ENCODE measurements at regions not wholly inside any gene's neighbourhood (a gene's known extent, or its start where the extent isn't known, plus 50 kb on each side); places are given as distances from the start of the nearest gene placed in this dataset.
"Not testable (repeated sequence)": the region's sequence is repeated elsewhere in the genome, so short reads cannot be mapped to it uniquely, and the experiment has no call there.

DNA sequence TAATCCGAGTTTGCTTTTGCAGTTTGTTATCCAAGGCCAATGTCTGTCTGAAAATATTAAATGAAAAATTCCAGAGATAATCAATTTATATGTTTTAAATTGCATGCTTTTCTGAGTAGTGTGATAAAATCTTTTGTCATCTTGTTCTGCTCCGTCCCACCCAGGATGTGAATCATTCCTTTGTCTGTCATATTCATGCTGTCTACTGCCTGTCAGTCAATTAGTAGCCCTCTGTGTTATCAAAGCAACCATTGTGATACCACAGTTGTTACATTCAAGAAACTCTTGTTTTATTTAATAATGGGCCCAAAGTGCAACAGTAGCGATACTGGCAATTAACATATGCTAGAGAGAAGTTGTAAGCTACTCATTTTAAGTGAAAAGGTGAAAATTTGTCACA, 819.3 kb downstream of the BRINP3 start:
- DNase-seq (no peak), ATAC-seq (no peak)

DNA sequence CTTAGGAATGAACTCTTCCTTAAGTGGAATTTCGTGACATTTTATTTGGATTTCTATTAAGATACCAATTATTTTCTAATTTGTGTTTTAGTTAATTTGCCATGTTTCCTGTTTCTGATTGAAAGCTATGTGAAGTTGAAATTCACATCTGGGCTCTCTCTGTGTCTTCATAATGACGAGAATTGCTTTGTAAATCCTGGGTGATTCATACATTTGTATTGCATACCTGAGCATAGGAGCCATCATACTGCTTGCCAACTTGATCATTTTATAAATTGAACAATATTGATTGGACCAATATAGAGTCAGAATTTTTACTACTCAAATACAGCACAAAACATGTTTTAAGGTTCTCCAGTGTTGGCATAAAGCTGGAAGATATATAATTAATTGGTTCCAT, 817.9 kb downstream of the BRINP3 start:
- ATAC-seq = no peak

DNA sequence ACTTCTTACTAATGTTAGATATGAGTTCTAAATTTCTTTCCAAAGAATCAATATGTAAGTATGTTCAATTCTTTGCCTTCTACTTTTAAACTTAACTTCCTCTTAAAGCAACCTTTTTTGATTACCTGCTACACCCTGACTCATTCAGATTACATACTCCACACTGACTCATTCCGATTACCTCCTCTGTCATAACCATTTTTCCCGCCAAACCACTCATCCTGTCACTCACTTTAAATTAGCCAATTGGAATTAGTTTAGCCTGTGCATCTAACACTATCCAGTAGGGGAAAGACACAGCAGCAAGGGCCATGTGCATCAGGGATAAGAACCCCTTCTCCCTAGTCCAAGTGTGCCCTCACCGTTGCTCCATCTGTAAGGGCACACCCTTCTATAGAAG, 815.5 kb downstream of the BRINP3 start:
- ATAC-seq = no peak

More for the DNA sequence above, 817.9 kb downstream of the BRINP3 start:
- no peak for DNase-seq

DNA sequence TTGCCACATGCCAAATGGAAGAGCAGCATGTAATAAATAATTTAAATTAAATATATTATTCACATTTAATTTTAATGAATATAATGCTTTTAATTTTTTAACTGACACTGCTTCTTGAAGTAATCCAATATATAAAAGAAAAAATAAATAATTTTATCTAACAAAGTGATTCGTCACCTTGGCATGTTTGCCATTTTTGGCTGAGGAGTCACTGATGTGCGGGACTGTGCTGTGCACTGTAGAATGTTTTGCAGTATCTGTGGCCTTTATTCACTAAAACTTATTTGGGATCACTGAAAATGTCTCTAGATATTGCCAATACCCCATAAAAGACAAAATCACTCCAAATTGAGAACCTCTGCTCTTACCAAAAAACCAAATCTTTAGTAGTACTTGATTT, 807.8 kb downstream of the BRINP3 start:
- no peak for DNase-seq
- ATAC-seq = no peak

More for the DNA sequence above, 815.5 kb downstream of the BRINP3 start:
- no peak for DNase-seq

DNA sequence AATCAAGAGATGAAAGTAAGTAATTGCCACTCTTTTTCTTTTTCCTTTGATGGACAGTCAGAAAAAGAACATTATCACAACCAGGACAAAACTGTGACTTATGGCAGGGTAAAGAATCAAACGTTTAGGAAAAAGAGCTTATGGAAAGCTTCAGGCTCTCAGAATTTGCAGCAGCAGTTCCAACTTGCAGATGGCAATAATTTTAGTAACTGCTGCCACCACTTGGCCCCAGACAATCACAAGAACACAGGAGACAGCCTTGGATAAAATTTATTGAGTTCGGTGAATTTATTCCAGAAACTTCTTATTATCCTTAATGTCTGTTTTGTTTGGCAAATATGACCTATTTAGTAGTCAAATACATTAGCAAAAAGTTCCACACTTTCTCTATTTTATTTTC, 804.4 kb downstream of the BRINP3 start:
- DNase-seq = no peak

DNA sequence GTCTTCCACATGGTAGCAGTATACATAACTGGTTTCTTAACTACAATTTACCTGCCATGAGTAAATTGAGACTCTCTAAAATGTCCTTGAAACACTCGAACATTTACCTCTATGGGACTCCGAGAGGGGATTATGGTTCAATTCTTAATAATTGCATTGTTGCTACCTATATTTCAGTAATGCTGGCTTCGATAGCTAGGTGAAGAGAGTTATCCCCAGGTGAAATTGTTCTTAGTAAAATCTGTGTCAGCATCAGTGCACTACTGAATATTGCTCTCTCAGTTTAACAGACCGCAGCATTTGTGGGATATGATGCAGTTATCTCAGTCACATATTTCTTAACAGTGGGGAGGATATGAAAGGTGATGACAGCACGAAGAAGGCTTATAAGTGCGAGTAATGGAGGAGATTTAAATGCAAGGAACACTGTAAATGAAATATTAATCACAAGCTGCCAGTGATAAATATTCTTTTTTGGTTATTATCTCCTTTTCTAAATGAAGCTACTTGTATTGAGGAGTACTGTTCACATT, 801.9 kb downstream of the BRINP3 start:
- ATAC-seq = no peak
- no peak for DNase-seq

More for the DNA sequence above, 804.4 kb downstream of the BRINP3 start:
- no peak for ATAC-seq

DNA sequence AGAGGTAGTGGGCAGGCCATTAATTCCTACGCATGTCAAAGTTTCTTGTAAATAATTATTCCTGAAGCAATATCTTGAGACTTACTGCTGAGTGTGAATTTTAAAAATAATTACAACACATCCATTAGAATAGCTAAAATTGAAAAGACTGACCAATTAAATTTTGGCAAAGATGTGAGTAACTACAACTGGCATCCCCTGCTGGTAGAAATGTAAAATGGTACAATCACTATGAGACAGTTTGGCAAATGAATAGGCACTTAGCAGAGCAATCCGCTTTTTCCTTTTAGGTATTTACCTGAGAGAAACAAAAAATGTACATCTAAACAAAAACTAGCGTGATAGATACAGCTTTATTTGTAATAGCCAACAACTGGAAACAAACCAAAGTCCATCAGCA, 798.9 kb downstream of the BRINP3 start:
- DNase-seq = no peak
- ATAC-seq = no peak

DNA sequence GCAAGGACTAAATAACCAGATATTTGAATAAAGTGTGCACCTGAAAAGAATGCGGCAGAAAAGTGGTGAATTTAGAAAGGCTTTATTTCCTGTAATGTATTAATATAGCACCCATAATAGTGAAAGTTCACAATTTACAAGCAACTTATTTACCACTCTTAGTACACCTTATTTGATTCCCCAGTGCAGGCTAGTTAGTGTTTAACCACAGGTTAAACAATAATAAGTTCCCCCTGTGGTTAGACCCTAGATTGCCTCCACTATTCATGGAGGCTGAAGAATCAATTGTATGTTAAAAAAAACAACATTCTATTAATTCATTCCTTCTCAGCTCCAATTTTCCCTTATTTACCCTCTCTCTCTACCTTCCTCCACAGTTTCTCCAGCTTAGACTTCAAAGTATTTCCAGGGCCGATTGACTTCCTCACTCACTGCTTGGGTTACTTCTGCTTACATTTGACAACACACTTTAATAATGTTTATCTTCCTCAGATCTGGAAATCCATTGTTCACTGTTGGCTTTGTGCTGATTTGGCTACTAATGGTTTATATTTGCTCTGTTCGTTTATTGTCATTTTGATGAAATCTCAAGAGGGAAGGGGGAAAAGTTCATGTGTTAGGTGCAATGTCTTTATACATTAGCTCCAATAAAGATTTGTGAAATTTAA, 796.3 kb downstream of the BRINP3 start:
- no peak for ATAC-seq
- no peak for DNase-seq

DNA sequence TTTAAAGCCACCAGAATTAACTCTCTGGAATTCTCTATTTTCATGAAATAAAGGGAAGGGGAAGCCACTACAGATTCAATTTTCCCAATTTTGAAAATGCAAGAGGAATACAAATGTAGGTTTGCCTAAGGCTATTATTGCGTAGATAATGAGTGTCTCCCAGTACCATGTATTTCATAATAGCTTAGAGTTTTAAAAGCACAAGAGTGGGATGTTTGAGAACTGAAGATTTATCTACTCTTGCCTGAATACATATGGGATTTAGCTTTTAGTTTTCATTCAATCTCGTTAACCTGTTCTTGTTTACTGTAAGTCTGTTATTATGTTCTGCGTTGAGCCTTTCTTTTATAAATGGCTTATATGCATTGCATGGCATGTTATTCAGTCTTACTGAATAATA, 795.1 kb downstream of the BRINP3 start:
- no peak for ATAC-seq
- DNase-seq = no peak

DNA sequence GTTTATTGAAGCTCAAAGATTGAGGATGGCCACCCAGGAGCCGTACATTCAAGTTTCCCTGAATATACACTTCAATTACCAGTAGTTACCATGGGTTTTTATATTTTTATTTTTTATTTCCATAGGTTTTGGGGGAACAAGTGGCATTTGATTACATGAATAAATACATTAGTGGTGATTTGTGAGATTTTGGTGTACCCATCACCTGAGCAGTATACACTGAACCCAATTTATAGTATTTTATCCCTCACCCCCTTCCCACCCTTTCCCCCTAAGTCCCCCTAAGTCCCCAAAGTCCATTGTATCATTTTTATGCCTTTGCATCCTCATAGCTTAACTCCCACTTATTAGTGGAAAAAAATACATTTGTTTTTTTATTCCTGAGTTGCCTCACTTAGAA, 791.4 kb downstream of the BRINP3 start:
- ATAC-seq = no peak

DNA sequence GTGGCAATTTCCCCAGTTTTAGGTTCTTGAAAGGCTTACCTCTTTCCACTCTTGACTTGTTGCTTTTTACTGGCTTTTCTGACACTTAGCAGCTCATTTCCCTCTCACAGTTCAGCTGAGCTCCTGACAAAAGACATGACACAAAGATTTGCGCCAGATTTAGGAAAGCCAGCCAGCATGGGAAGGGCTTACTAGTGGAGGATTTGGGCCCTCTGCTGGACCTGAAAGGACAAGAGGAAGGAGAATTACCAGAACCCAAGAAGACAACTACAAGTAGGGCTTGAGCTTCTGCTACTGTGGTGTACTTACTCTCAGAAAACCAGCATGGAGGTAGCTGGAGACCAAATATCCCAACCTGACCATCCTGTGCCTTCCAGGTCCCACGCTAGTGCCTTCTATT, 784.5 kb downstream of the BRINP3 start:
- ATAC-seq (no peak), DNase-seq (no peak)

More for the DNA sequence above, 791.4 kb downstream of the BRINP3 start:
- no peak for DNase-seq

DNA sequence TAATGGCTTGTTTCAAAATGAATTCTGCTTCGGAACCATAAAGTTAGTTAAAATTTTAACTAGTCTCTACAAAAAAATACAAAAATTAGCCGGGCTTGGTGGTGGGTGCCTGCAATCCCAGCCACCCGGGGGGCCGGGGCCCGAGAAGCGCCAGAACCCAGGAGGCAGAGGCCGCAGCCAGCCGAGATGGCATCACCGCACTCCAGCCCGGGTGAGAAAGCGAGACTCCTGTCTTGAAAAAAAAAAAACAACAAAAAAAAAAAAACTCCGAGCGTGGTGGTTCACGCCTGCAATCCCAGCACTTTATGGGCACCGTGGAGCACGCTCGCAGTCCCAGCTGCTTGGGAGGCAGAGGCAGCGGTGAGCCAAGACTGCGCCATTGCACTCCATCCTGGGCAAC, 781.4 kb downstream of the BRINP3 start:
- no peak for DNase-seq
- no peak for ATAC-seq

DNA sequence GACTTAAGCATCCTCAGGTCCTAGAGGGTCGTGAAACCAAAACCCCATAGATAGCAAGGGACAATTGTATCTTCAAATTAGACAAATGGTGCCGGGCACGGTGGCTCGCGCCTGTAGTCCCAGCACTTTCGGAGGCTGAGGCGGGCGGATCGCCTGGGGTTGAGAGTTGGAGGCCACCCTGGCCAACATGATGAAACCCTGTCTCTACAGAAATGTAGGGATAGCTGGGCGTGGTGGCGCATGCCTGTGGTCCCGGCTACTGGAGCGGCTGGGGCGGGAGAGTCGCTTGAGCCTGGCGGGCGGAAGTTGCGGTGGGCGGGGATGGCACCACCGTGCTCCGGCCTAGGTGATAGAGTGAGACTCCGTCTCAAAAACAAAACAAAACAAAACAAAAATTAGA, 780.6 kb downstream of the BRINP3 start:
- DNase-seq (no peak), ATAC-seq (no peak)

DNA sequence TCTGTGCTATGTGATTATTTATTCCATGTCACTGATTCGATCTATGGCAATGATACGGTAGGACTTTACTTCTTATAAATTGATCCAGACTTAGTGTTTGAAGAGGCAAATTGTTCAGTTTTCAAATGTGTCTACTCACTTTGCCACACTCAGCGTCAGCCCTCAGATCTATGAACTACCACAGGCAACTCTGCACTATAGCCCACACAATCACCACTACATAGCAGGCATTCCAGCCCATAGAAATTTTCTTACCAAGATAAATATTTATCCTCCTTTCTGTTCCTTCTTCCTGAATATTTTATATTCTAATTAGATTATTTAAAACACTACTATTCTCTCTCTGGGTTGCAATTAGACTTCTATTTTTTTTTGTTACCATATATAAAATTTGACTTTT, 776.1 kb downstream of the BRINP3 start:
- DNase-seq (no peak), ATAC-seq (no peak)

DNA sequence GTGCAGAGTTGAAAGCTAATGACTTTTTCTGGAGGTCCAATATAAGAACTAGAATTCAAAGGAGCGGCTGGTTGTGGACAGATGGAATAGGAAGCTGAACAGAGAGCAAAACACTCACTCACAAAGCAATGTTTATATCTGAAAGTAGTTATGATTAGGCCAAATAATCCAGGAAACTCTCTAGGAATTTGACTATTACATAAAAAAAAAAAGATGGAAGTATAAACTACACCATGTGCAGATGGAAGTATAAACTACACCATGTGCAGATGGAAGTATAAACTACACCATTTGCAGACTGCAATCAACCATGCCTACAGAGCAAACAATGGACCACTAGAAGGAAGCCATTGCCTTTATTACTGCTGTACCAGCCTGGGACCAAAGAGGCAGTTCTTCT, 771.1 kb downstream of the BRINP3 start:
- no peak for ATAC-seq
- no peak for DNase-seq

DNA sequence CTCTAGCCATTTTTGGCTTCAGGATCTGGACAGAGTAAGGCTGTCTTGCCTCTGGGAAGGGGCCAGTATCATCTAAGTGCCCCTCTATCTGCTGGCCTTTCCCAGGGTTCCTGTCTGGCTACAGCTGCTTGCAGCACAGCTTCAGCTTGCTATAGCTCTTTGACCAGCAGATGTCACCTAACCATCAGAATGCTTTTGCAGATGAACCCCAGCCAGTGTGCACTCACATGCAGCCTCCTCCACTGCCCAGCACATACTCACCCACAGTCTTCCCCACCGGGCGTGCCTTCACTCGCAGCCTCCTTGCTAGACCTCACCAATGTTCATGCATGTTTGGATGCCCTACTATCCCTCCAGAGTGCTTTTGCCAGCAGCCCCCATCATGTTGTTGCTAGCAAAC, 769.0 kb downstream of the BRINP3 start:
- ATAC-seq (no peak), DNase-seq (no peak)

DNA sequence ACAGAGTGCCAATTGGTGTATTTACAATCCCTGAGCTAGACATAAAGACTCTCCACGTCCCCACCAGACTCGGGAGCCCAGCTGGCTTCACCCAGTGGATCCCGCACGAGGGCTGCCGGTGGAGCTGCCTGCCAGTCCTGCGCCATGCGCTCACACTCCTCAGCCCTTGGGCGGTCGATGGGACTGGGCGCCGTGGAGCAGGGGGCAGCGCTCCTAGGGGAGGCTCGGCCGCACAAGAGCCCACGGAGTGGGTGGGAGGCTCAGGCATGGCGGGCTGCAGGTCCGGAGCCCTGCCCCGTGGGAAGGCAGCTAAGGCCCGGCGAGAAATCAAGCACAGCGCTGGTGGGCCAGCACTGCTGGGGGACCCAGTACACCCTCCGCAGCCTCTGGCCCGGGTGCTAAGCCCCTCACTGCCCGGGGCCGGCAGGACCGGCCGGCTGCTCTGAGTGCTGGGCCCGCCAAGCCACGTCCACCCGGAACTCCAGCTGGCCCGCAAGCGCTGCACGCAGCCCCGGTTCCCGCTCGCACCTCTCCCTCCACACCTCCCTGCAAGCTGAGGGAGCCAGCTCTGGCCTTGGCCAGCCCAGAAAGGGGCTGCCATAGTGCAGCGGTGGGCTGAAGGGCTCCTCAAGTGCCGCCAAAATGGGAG, 759.4 kb downstream of the BRINP3 start:
- not testable (repeated sequence) for DNase-seq, ATAC-seq

DNA sequence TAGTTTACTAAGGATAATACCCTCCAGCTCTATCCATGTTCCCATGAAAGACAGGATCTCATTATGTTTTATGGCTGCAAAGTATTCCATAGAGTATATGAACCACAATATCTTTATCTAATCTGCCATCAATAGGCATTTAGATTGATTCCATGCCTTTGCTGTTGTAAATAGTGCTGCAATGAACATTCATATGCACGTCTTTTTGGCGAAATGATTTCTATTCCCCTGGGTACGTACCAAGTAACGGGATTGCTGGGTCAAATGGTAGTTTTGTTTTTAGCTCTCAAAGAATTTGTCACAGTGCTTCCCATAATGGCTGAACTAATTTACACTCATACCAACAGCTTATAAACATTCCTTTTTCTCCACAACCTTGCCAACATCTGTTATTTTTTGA, 750.9 kb downstream of the BRINP3 start:
- ATAC-seq = no peak
- DNase-seq = no peak

DNA sequence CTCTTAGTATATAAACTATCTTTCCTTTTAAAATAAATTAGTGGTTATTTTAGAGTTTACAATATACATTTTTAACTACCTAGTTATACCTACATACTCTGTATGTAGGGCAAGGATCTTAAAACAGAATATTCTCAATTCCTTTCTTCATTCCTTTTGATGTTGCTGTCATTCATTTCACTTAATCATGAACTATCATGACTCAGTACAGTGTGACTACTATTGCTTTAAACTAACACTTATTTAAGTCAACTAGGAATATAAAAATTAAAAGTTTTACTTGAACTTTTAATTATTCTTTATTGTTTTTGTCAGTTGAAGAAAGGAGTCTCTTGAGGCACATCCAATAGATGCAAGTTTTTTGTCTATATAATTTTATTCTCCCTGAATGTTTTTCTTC, 726.4 kb downstream of the BRINP3 start:
- ATAC-seq (no peak), DNase-seq (no peak)

DNA sequence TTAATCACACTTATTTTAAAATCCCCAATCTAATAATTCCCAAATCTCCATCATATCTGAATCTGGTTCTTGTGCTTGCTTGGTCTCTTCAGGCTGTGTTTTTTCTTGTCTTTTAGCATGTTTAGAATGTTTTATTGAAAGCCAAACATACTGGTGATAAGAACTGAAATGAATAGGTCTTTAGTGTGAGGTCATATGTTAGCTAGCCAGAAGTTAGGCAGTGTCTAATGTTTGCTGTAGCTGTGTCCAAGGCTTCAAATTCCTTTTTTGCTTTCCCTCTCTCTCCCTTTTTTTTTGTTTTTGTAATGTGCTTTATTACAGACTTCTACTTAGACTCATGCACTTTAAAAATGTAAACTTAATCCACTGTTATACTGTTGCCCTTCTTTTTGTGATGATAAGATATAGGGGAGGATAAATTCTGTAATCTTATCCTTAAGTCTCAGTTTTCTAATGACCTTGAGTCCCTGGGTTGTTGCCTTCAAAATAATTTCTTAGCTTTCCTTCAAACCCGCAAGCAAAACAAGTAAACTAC, 725.1 kb downstream of the BRINP3 start:
- ATAC-seq (no peak), DNase-seq (no peak)

DNA sequence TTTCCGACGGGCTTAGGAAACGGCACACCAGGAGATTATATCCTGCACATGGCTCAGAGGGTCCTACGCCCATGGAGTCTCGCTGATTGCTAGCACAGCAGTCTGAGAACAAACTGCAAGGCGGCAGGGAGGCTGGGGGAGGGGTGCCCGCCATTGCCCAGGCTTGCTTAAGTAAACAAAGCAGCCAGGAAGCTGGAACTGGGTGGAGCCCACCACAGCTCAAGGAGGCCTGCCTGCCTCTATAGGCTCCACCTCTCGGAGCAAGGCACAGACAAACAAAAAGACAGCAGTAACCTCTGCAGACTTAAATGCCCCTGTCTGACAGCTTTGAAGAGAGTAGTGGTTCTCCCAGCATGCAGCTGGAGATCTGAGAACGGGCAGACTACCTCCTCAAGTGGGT, 722.6 kb downstream of the BRINP3 start:
- not testable (repeated sequence) for DNase-seq, ATAC-seq

DNA sequence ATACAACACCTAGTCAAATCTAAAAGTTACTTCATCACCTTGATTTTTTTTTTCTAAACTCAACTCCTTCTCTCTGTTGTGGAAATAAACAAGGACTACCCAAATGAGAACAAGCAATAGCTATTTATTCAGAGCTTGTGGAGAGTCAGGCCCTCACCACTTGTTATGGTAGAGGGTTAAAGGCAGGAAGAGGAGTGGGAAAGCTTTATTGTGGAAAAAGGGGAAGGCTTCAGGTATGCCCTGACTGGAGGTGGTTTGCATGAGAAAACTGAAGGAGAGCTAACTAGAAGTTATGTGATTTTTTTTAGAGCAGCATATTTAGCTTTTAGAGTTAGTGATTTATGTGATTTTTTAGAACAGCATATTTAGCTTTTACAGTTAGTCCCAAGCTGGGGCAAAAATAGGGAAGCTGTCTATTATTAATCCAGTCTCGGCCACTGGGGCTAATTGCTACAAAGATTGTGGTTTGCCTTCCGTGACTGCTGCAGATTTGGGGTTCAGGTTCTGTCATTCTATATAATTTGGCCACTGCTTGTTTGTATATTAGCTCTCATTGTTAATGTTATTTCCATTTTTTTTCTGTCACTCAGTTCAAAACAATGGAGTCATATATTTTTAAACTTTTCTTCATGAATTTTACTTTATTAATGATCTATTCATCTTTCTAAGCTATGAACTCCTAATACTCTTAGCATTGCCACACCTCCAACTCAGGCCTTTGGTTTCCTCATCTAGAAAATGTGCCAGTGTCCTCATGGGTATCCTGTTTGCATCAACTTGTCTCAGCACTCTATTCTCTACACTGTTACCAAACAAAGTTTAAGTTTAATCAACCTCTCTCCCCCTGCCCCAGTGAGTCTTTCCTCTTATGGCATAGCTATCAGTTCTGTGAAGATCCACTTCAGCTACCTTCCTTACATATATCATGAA, 713.0 kb downstream of the BRINP3 start:
- no peak for DNase-seq
- no peak for ATAC-seq

DNA sequence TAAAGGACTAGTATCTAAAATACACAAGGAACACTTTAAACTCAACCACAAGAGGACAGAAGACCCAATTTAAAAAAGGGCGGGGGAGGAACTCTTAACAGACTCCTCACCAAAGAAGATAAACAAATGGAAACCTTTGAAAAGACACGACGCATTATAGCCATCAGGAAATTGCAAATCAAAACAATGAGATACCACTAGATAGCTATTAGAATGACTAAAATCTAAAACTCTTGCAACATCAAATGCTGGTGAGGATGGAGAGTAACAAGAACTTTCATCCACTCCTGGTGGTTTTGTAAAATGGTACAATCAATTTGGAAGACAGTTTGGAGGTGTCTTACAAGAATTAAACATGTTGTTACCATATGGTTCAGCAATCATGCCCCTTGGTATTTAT, 708.2 kb downstream of the BRINP3 start:
- DNase-seq = no peak
- no peak for ATAC-seq
